GM10266 (cell line): ENCODE measurements at regions not wholly inside any gene's neighbourhood (a gene's known extent, or its start where the extent isn't known, plus 50 kb on each side); places are given as distances from the start of the nearest gene placed in this dataset.

Experiments
- DNase-seq: peaks from one replicate; pipeline ENCODE4 v3.0.0; 2012; ENCODE audit errors: extremely low spot score
- TF ChIP-seq, protein P1 (sequence below): IDR thresholded peaks from 2 replicates; pipeline ENCODE4 v1.5.1; 2012; ENCODE audit warnings: mild to moderate bottlenecking, low read depth; ENCODE audit not compliant: control insufficient read depth, insufficient read depth; ENCODE audit errors: missing control alignments

DNA sequence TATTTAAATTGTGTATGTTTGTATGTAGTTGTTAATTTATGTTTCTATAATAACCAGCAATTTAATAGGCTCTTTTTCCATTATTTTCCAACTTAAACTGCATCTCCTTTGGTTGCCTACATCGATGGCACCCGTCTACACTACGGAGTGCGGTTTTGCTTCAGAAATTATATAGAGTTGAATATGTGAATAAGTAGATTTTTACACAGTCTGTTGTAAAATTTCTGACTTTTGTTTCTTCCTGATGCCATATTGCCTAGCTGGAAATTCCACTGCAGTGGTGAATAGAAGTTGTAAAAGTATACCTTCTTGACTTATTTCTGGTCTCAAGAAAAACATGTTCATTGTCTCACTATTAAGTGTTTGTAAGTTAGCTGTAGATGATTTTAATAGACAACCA, 404.1 kb upstream of the EPHA7 start:
- TF ChIP-seq, protein P1, sequence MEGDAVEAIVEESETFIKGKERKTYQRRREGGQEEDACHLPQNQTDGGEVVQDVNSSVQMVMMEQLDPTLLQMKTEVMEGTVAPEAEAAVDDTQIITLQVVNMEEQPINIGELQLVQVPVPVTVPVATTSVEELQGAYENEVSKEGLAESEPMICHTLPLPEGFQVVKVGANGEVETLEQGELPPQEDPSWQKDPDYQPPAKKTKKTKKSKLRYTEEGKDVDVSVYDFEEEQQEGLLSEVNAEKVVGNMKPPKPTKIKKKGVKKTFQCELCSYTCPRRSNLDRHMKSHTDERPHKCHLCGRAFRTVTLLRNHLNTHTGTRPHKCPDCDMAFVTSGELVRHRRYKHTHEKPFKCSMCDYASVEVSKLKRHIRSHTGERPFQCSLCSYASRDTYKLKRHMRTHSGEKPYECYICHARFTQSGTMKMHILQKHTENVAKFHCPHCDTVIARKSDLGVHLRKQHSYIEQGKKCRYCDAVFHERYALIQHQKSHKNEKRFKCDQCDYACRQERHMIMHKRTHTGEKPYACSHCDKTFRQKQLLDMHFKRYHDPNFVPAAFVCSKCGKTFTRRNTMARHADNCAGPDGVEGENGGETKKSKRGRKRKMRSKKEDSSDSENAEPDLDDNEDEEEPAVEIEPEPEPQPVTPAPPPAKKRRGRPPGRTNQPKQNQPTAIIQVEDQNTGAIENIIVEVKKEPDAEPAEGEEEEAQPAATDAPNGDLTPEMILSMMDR, result no peak
- no peak for DNase-seq

DNA sequence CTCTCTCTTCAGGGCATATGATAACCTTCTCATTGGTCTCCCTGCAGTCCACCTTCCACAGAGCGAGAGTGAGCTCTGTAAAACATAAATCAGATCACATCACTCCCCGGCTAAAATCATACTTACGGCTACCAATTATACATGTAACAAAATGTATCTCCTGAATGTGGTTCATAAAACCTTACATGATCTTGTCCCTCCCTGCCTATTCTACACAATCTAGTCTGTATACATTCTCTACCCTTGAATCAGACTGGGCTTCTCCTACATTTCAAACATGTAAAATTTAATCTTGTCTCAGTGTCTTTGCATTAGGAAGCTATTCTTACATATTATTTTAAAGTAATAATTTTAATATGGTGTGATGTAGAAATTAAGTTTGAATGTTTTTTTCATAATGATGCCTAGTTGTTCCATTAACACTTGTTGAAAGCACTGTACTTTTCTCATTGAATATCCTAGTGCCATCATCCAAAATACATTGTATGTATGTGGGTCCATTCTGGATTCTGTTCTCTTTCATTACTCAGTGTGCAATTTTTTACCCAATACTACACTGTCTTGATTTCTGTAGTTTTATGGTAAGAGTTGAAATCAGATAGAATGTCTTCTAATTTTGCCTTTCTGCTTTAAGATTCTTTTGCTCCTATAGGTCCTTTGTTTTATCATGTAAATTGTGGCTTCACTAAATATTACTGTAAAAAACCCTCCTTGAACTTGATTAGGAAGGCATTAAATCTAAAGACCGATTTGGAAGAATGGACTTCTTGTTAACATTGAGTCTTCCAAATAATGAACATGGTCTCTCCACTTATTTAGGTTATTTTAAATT, 403.3 kb upstream of the EPHA7 start:
- TF ChIP-seq, protein P1, result no peak
- DNase-seq, result no peak

DNA sequence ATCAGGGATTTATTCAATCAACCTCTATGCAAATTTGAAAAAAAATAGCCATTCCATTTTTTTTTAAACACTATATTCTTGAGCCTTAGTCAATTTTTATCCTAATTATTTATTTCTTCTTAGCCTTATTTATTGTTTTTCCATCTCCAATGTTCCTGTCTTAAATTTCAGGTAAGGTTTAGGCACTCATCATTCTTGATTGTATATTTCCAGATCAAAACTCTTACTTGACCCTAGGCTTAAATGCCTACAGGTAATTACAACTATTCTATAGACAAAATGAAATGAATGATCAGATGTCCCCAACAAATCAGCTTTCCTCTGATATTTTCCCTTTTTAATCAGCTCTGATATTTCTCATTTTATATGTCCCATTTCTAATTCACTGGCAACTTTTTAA, 402.6 kb upstream of the EPHA7 start:
- DNase-seq, result no peak

DNA sequence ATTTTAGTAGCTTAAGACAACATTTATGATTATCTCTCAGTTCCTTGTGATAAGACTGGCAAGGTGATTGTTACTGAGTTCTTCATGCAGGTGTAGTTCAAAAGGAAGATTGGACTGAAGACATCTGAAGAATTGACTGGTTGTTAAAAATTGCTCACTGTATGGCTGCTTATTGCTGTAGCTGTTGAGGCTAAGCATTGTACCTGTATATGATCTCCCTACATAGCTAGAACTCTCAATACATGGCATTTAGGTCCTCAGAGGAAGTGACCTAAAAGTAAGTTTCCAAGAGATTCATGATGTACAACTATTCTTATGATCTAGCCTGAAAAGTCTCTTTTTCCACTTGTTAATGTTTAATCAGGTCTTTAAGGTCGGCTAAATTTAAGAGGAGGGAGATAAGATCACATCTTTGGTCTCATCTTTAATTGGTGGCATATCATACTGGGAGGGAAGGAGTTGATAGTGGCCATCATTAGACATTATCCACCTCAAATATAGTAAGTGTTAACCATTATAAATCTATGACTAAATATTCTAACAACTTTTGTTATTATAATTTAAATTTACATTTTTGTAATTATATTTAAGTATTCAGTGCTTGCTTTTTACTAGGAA, 401.2 kb upstream of the EPHA7 start:
- no peak for DNase-seq
- TF ChIP-seq, protein P1, result no peak

More for the DNA sequence above, 402.6 kb upstream of the EPHA7 start:
- TF ChIP-seq, protein P1, result no peak

DNA sequence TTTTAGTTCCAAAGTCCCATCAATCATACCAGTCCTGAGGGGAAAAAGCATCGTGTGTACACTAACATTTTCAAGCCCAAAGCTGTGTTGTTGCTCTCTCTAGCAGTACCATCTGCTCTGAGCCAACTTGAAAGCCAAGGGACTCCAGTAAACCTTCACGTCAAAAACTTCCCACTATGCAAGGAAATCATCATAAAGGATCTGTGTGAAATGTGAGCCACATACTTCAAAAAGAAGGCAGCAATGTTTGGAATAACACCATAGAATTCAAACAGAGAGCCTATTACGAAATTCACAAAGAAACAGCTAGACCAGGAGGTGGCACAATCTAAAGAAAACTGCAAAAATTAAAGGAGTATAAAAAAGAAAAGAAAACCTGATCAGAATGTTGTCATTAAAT, 399.8 kb upstream of the EPHA7 start:
- TF ChIP-seq, protein P1, result no peak
- DNase-seq, result no peak

DNA sequence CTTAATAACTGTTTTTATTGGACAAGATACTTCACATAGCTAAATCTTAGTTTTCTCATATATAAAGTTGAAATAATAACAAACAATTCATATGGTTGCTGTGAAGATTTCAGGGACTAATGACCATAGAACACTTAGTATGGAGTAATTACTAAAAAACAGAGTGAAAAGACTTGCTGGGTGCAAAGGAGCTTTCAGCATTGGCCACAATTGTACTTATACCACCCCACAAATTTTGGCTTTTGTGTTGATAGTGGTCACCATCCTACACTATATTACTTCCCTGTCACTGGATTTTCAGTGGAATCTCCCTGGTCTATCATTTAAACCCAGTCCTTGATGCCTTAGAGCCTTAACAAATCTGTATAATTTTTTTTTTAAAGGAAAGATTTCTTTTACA, 398.6 kb upstream of the EPHA7 start:
- no peak for DNase-seq
- TF ChIP-seq, protein P1, result no peak

DNA sequence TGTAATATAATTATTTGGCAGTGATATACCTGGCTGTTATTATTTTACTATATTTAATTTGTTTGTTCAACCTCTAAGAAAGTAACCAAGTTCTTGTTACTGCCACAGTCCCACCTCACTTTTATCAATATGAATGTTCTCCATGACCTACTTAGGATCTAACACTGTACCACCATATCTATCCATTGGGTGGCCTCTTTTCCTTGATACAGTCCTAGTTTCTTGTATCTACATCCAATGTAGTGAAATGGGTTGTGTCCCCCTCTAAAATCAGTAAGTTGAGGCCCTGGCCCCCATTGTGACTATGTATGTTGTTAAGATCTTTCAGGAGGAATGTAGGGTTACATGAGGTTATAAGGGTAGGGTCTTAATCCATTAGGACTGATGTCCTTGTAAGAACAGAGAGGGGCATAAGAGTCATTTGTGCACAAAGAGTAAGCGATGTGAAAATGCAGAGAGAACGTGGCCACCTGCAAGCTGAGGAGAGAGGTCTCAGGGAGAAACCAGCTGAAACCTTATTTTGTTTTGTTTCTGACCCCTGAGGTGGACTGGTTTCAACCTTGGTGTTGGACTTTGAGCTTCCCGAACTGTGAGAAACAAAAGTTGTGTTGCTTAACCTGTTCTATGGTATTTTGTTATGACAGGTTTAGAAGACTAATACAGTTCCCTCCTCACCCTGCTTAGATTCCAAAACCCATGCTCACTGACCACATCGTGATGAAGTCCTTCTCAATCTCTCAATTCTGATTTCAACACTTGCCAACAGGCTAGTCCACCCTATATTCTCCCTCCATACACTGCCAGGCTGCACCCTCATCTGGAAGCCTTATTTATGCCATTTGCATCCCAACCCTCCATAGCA, 387.3 kb upstream of the EPHA7 start:
- TF ChIP-seq, protein P1, result no peak
- no peak for DNase-seq
